ENCODE measurements at regions not wholly inside any gene's neighbourhood (a gene's known extent, or its start where the extent isn't known, plus 50 kb on each side); places are given as distances from the start of the nearest gene placed in this dataset.

GRCh38 chr2:173596244-173596643, 241.6 kb downstream of the CDCA7 start:
- DNase-seq (ENCODE audit: extremely low read depth, insufficient read length) = no peak
- H3K36me3 ChIP-seq (ENCODE audit: control insufficient read depth, insufficient read depth, low read length) = no peaks in the 10 kb centered on the region
- no peaks in the 10 kb centered on the region for H3K27me3 ChIP-seq (replicated peaks; ENCODE audit: control insufficient read depth, insufficient read depth, low read length)
- TF ChIP-seq, protein P1, sequence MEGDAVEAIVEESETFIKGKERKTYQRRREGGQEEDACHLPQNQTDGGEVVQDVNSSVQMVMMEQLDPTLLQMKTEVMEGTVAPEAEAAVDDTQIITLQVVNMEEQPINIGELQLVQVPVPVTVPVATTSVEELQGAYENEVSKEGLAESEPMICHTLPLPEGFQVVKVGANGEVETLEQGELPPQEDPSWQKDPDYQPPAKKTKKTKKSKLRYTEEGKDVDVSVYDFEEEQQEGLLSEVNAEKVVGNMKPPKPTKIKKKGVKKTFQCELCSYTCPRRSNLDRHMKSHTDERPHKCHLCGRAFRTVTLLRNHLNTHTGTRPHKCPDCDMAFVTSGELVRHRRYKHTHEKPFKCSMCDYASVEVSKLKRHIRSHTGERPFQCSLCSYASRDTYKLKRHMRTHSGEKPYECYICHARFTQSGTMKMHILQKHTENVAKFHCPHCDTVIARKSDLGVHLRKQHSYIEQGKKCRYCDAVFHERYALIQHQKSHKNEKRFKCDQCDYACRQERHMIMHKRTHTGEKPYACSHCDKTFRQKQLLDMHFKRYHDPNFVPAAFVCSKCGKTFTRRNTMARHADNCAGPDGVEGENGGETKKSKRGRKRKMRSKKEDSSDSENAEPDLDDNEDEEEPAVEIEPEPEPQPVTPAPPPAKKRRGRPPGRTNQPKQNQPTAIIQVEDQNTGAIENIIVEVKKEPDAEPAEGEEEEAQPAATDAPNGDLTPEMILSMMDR (IDR thresholded peaks at IDR 0.05; ENCODE audit: insufficient read depth, low read length, poor library complexity, severe bottlenecking) = no peak
- H3K4me3 ChIP-seq (replicated peaks; ENCODE audit: low read depth, low read length) = no peak overlapping the region

GRCh38 chr2:173598525-173598924, 243.9 kb downstream of the CDCA7 start:
- Histone ChIP-seq H3K4me3 (replicated peaks; ENCODE audit: low read depth, low read length) (no peak overlapping the region), H3K36me3 (ENCODE audit: control insufficient read depth, insufficient read depth, low read length) (no peaks in the 10 kb centered on the region), H3K27me3 (replicated peaks; ENCODE audit: control insufficient read depth, insufficient read depth, low read length) (no peaks in the 10 kb centered on the region)
- no peak for DNase-seq (ENCODE audit: extremely low read depth, insufficient read length)
- TF ChIP-seq, protein P1 (IDR thresholded peaks at IDR 0.05; ENCODE audit: insufficient read depth, low read length, poor library complexity, severe bottlenecking) = no peak

DNA sequence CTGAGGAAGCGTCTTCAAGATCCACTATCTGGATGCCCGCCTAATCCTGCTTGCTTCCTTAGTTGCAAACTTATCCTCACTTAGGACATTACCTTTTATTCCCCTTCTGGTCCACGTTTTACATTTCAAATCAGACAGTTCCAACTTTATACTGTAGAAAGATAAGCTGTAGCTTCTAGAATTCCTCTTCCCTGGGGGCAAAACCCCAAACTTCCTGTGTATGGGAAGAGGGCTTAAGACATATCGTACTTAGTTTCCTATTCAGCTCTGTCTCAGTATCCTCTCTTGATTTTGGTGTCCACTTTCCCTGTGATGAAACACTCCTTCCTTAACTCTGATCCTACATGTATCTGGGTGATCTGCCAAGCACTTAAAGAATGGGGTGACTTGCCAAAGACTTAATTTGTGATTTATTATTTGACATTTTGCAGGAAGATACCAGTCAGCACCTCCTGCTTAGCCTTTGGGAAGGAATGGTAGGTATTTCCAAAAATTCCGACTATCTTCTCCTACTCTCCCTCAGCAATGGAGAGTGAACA, 245.2 kb downstream of the CDCA7 start:
- no peaks in the 10 kb centered on the region for H3K27me3 ChIP-seq (replicated peaks; ENCODE audit: control insufficient read depth, insufficient read depth, low read length)
- H3K36me3 ChIP-seq (ENCODE audit: control insufficient read depth, insufficient read depth, low read length) = no peaks in the 10 kb centered on the region
- DNase-seq (ENCODE audit: extremely low read depth, insufficient read length) = no peak
- TF ChIP-seq, protein P1 (IDR thresholded peaks at IDR 0.05; ENCODE audit: insufficient read depth, low read length, poor library complexity, severe bottlenecking) = no peak
- no peak overlapping the region for H3K4me3 ChIP-seq (replicated peaks; ENCODE audit: low read depth, low read length)

DNA sequence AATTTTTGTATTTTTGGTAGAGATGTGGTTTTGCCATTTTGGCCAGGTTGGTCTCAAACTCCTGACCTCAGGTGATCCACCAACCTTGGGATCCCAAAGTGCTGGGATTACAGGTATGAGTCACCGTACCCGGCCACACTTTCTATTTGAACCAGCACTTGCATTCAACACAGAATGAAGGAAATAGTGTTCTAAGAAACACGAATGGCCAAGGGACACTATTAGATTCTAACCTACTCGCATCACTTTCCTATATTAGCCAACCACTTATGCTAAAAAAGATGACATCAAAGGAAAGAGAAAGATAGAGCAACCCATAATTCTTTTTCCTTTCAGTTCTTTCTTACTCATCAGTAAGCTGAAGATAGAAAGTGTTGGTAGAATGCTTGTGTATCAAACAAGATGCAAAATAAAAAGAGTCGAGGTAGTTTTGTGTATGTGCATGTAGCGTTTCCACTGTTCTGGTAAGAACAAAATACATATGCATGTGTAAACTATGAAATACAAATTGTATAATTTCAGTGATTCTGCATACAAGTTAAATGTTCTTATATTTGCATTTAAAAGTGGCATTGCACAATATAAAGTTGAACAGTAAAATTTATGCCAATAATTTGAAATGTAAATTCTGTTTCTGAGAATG, 247.6 kb downstream of the CDCA7 start:
- TF ChIP-seq, protein P1 (IDR thresholded peaks at IDR 0.05; ENCODE audit: insufficient read depth, low read length, poor library complexity, severe bottlenecking) = no peak
- no peaks in the 10 kb centered on the region for H3K27me3 ChIP-seq (replicated peaks; ENCODE audit: control insufficient read depth, insufficient read depth, low read length)

DNA sequence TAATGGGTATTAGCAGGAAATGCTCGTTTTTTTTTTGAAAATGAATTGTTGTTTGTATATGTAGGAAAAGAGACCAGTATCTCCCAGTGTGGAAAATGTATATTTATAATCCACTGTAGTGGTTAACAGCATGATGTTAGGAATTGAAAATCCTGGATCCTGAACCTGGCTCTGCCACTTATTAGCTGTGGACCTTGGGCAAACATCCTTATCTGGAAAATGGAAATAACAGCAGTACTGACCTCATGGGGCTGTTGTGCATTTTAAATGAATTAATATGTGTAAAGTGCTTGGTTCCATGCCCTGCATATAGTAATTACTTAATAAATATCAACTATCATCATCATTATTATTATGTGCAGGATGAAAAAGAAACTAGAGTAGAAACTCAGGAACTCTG, 251.3 kb downstream of the CDCA7 start:
- no peaks in the 10 kb centered on the region for H3K36me3 ChIP-seq (ENCODE audit: control insufficient read depth, insufficient read depth, low read length)
- H3K27me3 ChIP-seq (replicated peaks; ENCODE audit: control insufficient read depth, insufficient read depth, low read length) = no peaks in the 10 kb centered on the region
- H3K4me3 ChIP-seq (replicated peaks; ENCODE audit: low read depth, low read length) = no peak overlapping the region
- DNase-seq (ENCODE audit: extremely low read depth, insufficient read length) = no peak
- TF ChIP-seq, protein P1 (IDR thresholded peaks at IDR 0.05; ENCODE audit: insufficient read depth, low read length, poor library complexity, severe bottlenecking) = no peak

More for the DNA sequence above, 247.6 kb downstream of the CDCA7 start:
- no peak overlapping the region for H3K4me3 ChIP-seq (replicated peaks; ENCODE audit: low read depth, low read length)
- H3K36me3 ChIP-seq (ENCODE audit: control insufficient read depth, insufficient read depth, low read length) = no peaks in the 10 kb centered on the region
- no peak for DNase-seq (ENCODE audit: extremely low read depth, insufficient read length)

Measured in GM06990 (cell line).